HepG2 (cell line): ENCODE measurements at regions not wholly inside any gene's neighbourhood (a gene's known extent, or its start where the extent isn't known, plus 50 kb on each side); places are given as distances from the start of the nearest gene placed in this dataset.

Source experiments
- ATAC-seq: fragments of 200-7000 bp; cut with Tn5 transposase; 3 replicates; pipeline ENCODE4 v1.9.1; 2020; ENCODE audit warnings: mild to moderate bottlenecking, moderate library complexity
- BruUV-seq: library from RNA; stranded (reverse); fragments of 400-500 nt; replicated peaks from 2 replicates; lab custom pipeline; 2021; lab: Mats Ljungman, UMichigan
- CTCF ChIA-PET: fragments of 300-600 bp; formaldehyde crosslinking; extraction: SDS; loops from one replicate; lab custom pipeline; 2021; ENCODE audit warnings: low total read pairs, inconsistent platforms, low intra/inter-chr PET ratio; lab: Yijun Ruan, JAX
- POLR2A ChIA-PET: fragments of 350-600 bp; sonication (Branson Sonifier 250); formaldehyde crosslinking; loops from one replicate; lab custom pipeline; 2020; ENCODE audit warnings: antibody characterized with exemption, inconsistent platforms; lab: Yijun Ruan, JAX
- DNase-seq: peaks from one replicate; pipeline ENCODE4 v3.0.0-alpha.2; 2015; ENCODE audit warnings: low spot score
- FAIRE-seq: peaks from 3 replicates; lab custom pipeline; 2011; peaks lifted over from hg19 to GRCh38; lab: Jason Lieb, UNC
- H2AFZ ChIP-seq: one replicate; pipeline ENCODE4 v1.6.1; 2011; ENCODE audit warnings: low read length, inconsistent platforms
- H3K27ac ChIP-seq: fragments of 300-600 bp; 3 replicates; pipeline ENCODE4 v1.8.0; 2011; ENCODE audit warnings: mixed run types, mild to moderate bottlenecking, mixed read lengths, low read length, inconsistent platforms; ENCODE audit not compliant: insufficient read depth; ENCODE audit errors: extremely low read length
- H3K27me3 ChIP-seq, 2 experiments: fragments of 200-600 bp in 1 of 2; 2 replicates in 1 of 2; 3 replicates in 1 of 2; pipeline versions ENCODE4 v1.6.0 to v1.8.0; 2011; ENCODE audit warnings: low read length in 2 of 2, mild to moderate bottlenecking in 2 of 2, moderate library complexity in 2 of 2, inconsistent platforms in 1 of 2; ENCODE audit not compliant: insufficient read depth in 2 of 2, control insufficient read depth in 1 of 2
- H3K36me3 ChIP-seq, 2 experiments: fragments of 200-600 bp in 1 of 2; replicated peaks in 1 of 2; 2 replicates in 1 of 2; 3 replicates in 1 of 2; pipeline versions ENCODE4 v1.5.1 to v1.8.0; 2011; ENCODE audit warnings: low read length in 2 of 2, inconsistent platforms in 1 of 2; ENCODE audit not compliant: insufficient read depth in 2 of 2, control insufficient read depth in 1 of 2
- H3K4me1 ChIP-seq: 2 replicates; pipeline ENCODE4 v1.5.1; 2012; ENCODE audit warnings: low read length, inconsistent platforms; ENCODE audit not compliant: insufficient read depth
- H3K4me2 ChIP-seq: 2 replicates; pipeline ENCODE4 v1.6.0; 2011; ENCODE audit warnings: low read depth, low read length, inconsistent platforms
- H3K4me3 ChIP-seq, 3 experiments: fragments of 200-600 bp in 1 of 3; sonication (generic), shearing (Covaris generic) in 1 of 3; replicated peaks in 1 of 3; 2 replicates each; pipeline ENCODE4 v1.5.1; 2011 to 2016; ENCODE audit warnings: low read length in 3 of 3, inconsistent platforms in 2 of 3, low read depth in 2 of 3, mild to moderate bottlenecking in 2 of 3, control low read depth in 1 of 3, mixed read lengths in 1 of 3; ENCODE audit not compliant: insufficient read depth in 1 of 3
- H3K79me2 ChIP-seq: one replicate; pipeline ENCODE4 v1.6.1; 2011; ENCODE audit warnings: low read length, inconsistent platforms; ENCODE audit not compliant: insufficient read depth
- H3K9ac ChIP-seq: 2 replicates; pipeline ENCODE4 v1.6.0; 2011; ENCODE audit warnings: mild to moderate bottlenecking, low read depth, low read length, inconsistent platforms; ENCODE audit not compliant: insufficient read depth
- H3K9me3 ChIP-seq: 2 replicates; pipeline ENCODE4 v1.5.1; 2012; ENCODE audit warnings: mild to moderate bottlenecking, low read length
- H4K20me1 ChIP-seq: 2 replicates; pipeline ENCODE4 v1.6.0; 2011; ENCODE audit warnings: inconsistent platforms, mild to moderate bottlenecking, low read length, moderate library complexity; ENCODE audit not compliant: insufficient read depth
- CEBPB ChIP-seq: IDR thresholded peaks from 2 replicates; pipeline ENCODE4 v1.6.1; 2011; ENCODE audit warnings: low read depth, low read length, improper control_type of control experiment, borderline replicate concordance
- GABPB1 ChIP-seq: IDR thresholded peaks from 2 replicates; pipeline ENCODE4 v1.6.1; 2016; ENCODE audit warnings: mild to moderate bottlenecking, missing genetic modification reagents, moderate library complexity, missing compliant biosample characterization
- HDAC2 ChIP-seq: sonication (generic); formaldehyde crosslinking; IDR thresholded peaks from 2 replicates; pipeline ENCODE4 v1.4.0; 2020; ENCODE audit warnings: missing genetic modification reagents
- HOXA3 ChIP-seq: sonication (generic); formaldehyde crosslinking; IDR thresholded peaks from 2 replicates; pipeline ENCODE4 v1.5.0; 2020; ENCODE audit warnings: missing genetic modification reagents
- IKZF4 ChIP-seq: sonication (generic); formaldehyde crosslinking; IDR thresholded peaks from 2 replicates; pipeline ENCODE4 v1.5.1; 2020; ENCODE audit warnings: borderline replicate concordance, mild to moderate bottlenecking, low read depth, missing genetic modification reagents; ENCODE audit errors: not compliant biosample characterization
- MXD4 ChIP-seq: IDR thresholded peaks from 2 replicates; pipeline ENCODE4 v1.6.1; 2016; ENCODE audit warnings: mild to moderate bottlenecking, missing biosample characterization, missing genetic modification reagents
- RBFOX2 ChIP-seq: fragments of 200-400 bp; formaldehyde crosslinking; IDR thresholded peaks from 2 replicates; pipeline ENCODE4 v1.6.1; 2017; ENCODE audit warnings: low read depth, mild to moderate bottlenecking, low read length
- TCF7 ChIP-seq: sonication (generic); IDR thresholded peaks from 2 replicates; pipeline ENCODE4 v1.6.1; 2016; ENCODE audit warnings: antibody characterized with exemption, low read depth
- WGBS: methylation state at CpG from one replicate; pipeline ENCODE4 v1.1.6; 2017; ENCODE audit warnings: low lambda C conversion rate; 5-methylcytosine and 5-hydroxymethylcytosine counted together
- in situ Hi-C: cut with HindIII; loops from 2 replicates; pipeline ENCODE4 v1.10.0; 2017; ENCODE audit warnings: low pct_unique_long_range_greater_than_20kb; ENCODE audit not compliant: extremely low pct_ligation_motif_present
- intact Hi-C: fragments of 100-400 bp; cut with micrococcal nuclease; formaldehyde crosslinking; loops from one replicate; pipeline ENCODE4 v1.10.0; 2022; ENCODE audit not compliant: unreplicated experiment
- TF ChIP-seq, protein P1 (sequence below): sonication (generic); formaldehyde crosslinking; IDR thresholded peaks from 2 replicates; pipeline ENCODE4 v1.4.0; 2020; ENCODE audit warnings: mild to moderate bottlenecking, missing genetic modification reagents
- TF ChIP-seq, protein P2 (sequence below): sonication (generic); formaldehyde crosslinking; IDR thresholded peaks from 2 replicates; pipeline ENCODE4 v1.4.0; 2020; ENCODE audit warnings: missing genetic modification reagents
- TF ChIP-seq, protein P3 (sequence below): IDR thresholded peaks from 2 replicates; pipeline ENCODE4 v1.4.0; 2020; ENCODE audit warnings: mild to moderate bottlenecking, missing genetic modification reagents

DNA sequence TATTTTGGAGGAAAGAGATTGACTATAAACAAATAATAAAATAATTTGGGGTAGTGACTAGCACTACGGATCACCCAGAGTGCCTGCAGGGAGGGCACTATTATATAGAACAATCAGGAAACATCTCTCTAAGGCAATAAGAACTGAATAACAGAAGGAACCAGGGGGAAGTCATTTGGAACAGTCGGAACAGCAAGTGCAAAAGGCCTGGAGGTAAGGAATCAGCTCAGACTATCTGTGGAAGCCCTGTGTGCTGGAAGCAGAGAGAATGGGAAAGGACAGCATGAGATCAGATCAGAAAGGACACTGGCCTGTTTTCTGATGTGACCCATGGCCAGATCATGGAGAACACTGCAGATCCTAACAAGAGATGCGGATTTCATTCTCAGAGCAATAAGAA is 357.6 kb downstream of the EFNA5 start (continued):
- TF ChIP-seq, protein P1, sequence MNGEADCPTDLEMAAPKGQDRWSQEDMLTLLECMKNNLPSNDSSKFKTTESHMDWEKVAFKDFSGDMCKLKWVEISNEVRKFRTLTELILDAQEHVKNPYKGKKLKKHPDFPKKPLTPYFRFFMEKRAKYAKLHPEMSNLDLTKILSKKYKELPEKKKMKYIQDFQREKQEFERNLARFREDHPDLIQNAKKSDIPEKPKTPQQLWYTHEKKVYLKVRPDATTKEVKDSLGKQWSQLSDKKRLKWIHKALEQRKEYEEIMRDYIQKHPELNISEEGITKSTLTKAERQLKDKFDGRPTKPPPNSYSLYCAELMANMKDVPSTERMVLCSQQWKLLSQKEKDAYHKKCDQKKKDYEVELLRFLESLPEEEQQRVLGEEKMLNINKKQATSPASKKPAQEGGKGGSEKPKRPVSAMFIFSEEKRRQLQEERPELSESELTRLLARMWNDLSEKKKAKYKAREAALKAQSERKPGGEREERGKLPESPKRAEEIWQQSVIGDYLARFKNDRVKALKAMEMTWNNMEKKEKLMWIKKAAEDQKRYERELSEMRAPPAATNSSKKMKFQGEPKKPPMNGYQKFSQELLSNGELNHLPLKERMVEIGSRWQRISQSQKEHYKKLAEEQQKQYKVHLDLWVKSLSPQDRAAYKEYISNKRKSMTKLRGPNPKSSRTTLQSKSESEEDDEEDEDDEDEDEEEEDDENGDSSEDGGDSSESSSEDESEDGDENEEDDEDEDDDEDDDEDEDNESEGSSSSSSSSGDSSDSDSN (CRISPR knock-in tag): no peak
- TF ChIP-seq GABPB1 (CRISPR knock-in tag) (no peak), MXD4 (CRISPR knock-in tag) (no peak)
- TF ChIP-seq, protein P2, sequence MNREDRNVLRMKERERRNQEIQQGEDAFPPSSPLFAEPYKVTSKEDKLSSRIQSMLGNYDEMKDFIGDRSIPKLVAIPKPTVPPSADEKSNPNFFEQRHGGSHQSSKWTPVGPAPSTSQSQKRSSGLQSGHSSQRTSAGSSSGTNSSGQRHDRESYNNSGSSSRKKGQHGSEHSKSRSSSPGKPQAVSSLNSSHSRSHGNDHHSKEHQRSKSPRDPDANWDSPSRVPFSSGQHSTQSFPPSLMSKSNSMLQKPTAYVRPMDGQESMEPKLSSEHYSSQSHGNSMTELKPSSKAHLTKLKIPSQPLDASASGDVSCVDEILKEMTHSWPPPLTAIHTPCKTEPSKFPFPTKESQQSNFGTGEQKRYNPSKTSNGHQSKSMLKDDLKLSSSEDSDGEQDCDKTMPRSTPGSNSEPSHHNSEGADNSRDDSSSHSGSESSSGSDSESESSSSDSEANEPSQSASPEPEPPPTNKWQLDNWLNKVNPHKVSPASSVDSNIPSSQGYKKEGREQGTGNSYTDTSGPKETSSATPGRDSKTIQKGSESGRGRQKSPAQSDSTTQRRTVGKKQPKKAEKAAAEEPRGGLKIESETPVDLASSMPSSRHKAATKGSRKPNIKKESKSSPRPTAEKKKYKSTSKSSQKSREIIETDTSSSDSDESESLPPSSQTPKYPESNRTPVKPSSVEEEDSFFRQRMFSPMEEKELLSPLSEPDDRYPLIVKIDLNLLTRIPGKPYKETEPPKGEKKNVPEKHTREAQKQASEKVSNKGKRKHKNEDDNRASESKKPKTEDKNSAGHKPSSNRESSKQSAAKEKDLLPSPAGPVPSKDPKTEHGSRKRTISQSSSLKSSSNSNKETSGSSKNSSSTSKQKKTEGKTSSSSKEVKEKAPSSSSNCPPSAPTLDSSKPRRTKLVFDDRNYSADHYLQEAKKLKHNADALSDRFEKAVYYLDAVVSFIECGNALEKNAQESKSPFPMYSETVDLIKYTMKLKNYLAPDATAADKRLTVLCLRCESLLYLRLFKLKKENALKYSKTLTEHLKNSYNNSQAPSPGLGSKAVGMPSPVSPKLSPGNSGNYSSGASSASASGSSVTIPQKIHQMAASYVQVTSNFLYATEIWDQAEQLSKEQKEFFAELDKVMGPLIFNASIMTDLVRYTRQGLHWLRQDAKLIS (CRISPR knock-in tag): no peak

DNA sequence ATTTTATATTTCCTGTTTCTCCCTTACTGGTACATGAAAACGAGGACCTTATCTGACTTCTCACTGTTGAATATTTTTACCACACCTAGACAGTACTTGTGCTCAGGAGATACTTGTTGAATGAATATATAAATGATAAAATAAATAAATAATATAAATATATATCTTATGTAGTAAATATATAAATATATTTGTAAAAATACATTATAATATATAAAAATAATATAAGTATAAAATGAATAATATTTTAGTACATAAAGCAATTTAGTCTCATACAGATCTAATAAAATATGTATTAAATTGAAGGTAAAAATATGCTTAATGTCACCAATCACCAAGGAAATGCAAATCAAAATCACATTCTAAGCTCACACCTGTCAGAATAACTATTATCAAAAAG is 360.6 kb downstream of the EFNA5 start:
- in situ Hi-C loops: no loop called here
- no peak for TF ChIP-seq CEBPB
- no peak for TF ChIP-seq TCF7
- no peak for TF ChIP-seq HOXA3 (CRISPR knock-in tag)
- TF ChIP-seq HDAC2 (CRISPR knock-in tag): no peak
- TF ChIP-seq, protein P3, sequence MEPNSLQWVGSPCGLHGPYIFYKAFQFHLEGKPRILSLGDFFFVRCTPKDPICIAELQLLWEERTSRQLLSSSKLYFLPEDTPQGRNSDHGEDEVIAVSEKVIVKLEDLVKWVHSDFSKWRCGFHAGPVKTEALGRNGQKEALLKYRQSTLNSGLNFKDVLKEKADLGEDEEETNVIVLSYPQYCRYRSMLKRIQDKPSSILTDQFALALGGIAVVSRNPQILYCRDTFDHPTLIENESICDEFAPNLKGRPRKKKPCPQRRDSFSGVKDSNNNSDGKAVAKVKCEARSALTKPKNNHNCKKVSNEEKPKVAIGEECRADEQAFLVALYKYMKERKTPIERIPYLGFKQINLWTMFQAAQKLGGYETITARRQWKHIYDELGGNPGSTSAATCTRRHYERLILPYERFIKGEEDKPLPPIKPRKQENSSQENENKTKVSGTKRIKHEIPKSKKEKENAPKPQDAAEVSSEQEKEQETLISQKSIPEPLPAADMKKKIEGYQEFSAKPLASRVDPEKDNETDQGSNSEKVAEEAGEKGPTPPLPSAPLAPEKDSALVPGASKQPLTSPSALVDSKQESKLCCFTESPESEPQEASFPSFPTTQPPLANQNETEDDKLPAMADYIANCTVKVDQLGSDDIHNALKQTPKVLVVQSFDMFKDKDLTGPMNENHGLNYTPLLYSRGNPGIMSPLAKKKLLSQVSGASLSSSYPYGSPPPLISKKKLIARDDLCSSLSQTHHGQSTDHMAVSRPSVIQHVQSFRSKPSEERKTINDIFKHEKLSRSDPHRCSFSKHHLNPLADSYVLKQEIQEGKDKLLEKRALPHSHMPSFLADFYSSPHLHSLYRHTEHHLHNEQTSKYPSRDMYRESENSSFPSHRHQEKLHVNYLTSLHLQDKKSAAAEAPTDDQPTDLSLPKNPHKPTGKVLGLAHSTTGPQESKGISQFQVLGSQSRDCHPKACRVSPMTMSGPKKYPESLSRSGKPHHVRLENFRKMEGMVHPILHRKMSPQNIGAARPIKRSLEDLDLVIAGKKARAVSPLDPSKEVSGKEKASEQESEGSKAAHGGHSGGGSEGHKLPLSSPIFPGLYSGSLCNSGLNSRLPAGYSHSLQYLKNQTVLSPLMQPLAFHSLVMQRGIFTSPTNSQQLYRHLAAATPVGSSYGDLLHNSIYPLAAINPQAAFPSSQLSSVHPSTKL (CRISPR knock-in tag): no peak
- TF ChIP-seq IKZF4 (CRISPR knock-in tag): no peak
- TF ChIP-seq RBFOX2: no peak

More for the DNA sequence above, 360.6 kb downstream of the EFNA5 start:
- Histone ChIP-seq H3K4me3 (no peak overlapping the region), H3K27me3 (no peaks in the 10 kb centered on the region), H4K20me1 (no peaks in the 10 kb centered on the region), H3K9me3 (no peaks in the 10 kb centered on the region), H3K4me2 (no peak overlapping the region), H3K36me3 (no peaks in the 10 kb centered on the region), H3K27ac (no peak overlapping the region), H3K79me2 (no peaks in the 10 kb centered on the region), H3K4me1 (no peaks in the 10 kb centered on the region), H2AFZ (no peak overlapping the region), H3K9ac (no peak overlapping the region)
- POLR2A ChIA-PET: no interaction called here
- ATAC-seq: no peak
- CTCF ChIA-PET: no interaction called here
- DNase-seq: no peak
- no peak for FAIRE-seq
- BruUV-seq: no TSS peak
- intact Hi-C loops: no loop called here
- 0% methylated on average over 1 of the region's 1 CpG for WGBS
